ENCODE measurements at regions not wholly inside any gene's neighbourhood (a gene's known extent, or its start where the extent isn't known, plus 50 kb on each side); places are given as distances from the start of the nearest gene placed in this dataset.

- DNase-seq (no peak), ATAC-seq (no peak)
- no peak overlapping the region for H3K4me3 Mint-ChIP-seq
- H3K27me3 Mint-ChIP-seq, result peaks cover 53% of the 10 kb centered on the region
- peaks cover 21 to 26% of the 10 kb centered on the region in 2 donors for H3K9me3 Mint-ChIP-seq
- no peak overlapping the region for H3K27ac Mint-ChIP-seq
- no peaks in the 10 kb centered on the region for H3K4me1 Mint-ChIP-seq
Measured at GRCh38 chr22:48018346-48018745, 1255.9 kb downstream of the TBC1D22A start.

DNA sequence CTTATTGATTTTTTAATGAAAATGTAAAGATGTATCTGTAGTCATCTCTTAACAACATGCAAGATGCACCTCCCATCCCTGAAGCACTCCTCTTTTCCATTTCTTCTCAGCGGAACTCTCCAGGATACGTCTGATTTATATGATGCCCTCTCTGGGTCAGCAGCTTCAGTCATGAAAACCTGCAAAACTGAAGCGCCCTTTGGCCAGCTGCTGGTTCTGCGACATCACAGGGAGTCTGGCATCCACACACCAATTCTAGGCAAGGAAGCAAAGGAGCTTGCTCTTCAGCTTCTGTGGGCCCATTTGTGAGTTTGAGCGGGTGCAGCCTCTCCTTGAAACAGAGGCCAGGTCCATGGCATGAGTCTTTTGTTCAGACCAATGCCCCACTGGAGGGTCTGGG is 1253.3 kb downstream of the TBC1D22A start:
- ATAC-seq (no peak), DNase-seq (no peak)
- Mint-ChIP-seq H3K4me3 (no peak overlapping the region), H3K4me1 (no peaks in the 10 kb centered on the region), H3K9me3 (peaks cover 21 to 24% of the 10 kb centered on the region in 2 donors), H3K27me3 (peaks cover 44% of the 10 kb centered on the region), H3K27ac (no peak overlapping the region)

- DNase-seq (no peak), ATAC-seq (no peak)
- Mint-ChIP-seq H3K27ac (no peak overlapping the region), H3K4me1 (no peaks in the 10 kb centered on the region), H3K4me3 (no peak overlapping the region), H3K27me3 (no peaks in the 10 kb centered on the region), H3K9me3 (no peaks in the 10 kb centered on the region)
Measured at GRCh38 chr22:48004936-48005335, 1242.5 kb downstream of the TBC1D22A start.

- H3K27ac Mint-ChIP-seq, result no peak overlapping the region
- DNase-seq, result no peak
- H3K4me3 Mint-ChIP-seq, result no peak overlapping the region
- no peaks in the 10 kb centered on the region for H3K27me3 Mint-ChIP-seq
- no peaks in the 10 kb centered on the region for H3K9me3 Mint-ChIP-seq
- ATAC-seq, result no peak
- no peaks in the 10 kb centered on the region for H3K4me1 Mint-ChIP-seq
Measured at GRCh38 chr22:48004038-48004437, 1241.6 kb downstream of the TBC1D22A start.

DNA sequence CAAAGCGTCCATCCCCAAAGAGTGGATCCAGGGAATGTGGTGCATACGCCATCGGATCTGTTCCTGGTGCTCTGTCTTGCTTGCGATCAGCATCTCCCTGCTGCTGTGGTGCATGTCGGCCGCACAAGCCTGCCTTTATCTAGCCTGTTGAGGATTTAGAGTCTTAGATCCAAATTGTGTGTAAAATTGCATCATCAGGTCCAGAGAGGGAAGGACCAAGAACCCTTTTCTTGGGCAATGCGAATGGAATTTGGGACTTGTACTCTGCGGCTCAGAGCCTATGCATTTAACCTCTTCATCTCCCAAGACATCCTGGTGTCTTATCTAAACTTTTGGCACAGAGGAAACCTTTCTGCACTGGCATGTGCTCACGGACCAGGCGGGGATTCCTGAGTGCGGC is 1238.7 kb downstream of the TBC1D22A start:
- H3K27ac Mint-ChIP-seq, result no peak overlapping the region
- no peaks in the 10 kb centered on the region for H3K9me3 Mint-ChIP-seq
- H3K4me1 Mint-ChIP-seq, result no peaks in the 10 kb centered on the region
- no peak overlapping the region for H3K4me3 Mint-ChIP-seq
- ATAC-seq (no peak), DNase-seq (no peak)
- H3K27me3 Mint-ChIP-seq, result no peaks in the 10 kb centered on the region

DNA sequence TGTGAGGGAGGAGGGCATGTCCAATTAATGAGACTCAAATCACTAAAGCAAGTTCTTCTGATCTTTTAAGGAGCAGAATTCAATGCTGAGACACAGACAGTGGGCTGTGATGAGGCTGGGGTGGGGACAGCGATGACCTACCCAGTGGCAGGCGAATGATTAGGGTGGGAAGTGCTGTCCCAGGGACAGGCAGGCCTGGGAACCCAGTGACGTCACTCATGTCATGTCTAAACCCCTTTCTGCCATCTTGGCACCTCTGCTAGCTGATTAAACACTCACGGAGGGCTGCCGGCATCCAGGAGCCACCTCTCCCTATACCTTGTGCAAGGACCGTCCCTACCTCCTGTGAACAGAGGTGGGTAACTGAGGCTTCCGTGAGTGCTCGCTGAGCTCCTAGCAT is 1235.2 kb downstream of the TBC1D22A start:
- no peak for ATAC-seq
- H3K4me3 Mint-ChIP-seq, result no peak overlapping the region

DNA sequence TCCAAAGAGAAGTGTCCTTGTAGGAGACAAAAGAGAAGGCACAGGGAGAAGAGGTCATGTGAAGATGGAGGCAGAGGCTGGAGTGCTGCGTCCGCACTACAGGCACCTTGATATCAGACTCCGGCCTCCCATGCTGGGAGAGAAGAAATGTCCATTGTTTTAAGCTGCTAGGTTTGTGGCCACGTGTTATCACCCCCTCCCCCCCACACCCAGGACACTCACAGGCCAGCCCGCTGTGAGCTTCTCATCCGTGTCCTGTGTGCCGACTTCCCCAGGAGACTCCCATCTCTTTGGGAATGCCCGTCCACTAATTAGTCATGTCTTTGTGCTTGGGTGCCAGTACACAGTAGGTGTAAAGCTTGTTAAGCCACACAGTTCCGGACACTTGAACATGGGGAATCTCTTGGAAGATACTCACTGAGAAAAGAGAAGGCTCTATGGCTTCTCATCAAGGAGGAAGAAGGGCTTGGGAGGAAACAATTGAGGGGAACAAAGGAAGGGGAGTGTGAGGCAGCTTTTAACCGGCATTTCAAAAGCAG is 1234.7 kb downstream of the TBC1D22A start:
- Mint-ChIP-seq H3K9me3 (no peaks in the 10 kb centered on the region), H3K27ac (no peak overlapping the region), H3K27me3 (no peaks in the 10 kb centered on the region), H3K4me3 (no peak overlapping the region), H3K4me1 (no peaks in the 10 kb centered on the region)
- no peak for ATAC-seq
- DNase-seq, result no peak

More for the DNA sequence above, 1235.2 kb downstream of the TBC1D22A start:
- no peak for DNase-seq
- no peaks in the 10 kb centered on the region for H3K4me1 Mint-ChIP-seq
- no peaks in the 10 kb centered on the region for H3K9me3 Mint-ChIP-seq
- H3K27ac Mint-ChIP-seq, result no peak overlapping the region
- no peaks in the 10 kb centered on the region for H3K27me3 Mint-ChIP-seq

DNA sequence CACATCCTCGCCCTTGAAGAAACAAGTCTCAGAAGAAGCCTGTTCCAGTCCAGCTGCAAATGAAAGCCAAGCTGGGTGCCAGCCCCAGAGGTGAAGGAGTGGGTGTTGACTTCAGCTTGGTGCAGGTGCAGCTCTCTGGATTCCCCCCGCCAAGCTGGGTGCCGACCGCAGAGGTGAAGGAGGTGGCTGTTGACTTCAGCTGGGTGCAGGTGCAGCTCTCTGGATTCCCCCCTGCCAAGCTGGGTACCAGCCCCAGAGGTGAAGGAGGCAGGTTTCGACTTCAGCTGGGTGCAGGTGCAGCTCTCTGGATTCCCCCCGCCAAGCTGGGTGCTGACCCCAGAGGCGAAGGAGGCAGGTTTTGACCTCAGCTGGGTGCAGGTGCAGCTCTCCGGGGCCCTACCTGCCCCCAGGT is 1234.0 kb downstream of the TBC1D22A start:
- DNase-seq (no peak), ATAC-seq (no peak)
- no peak overlapping the region for H3K27ac Mint-ChIP-seq
- no peak overlapping the region for H3K4me3 Mint-ChIP-seq
- no peaks in the 10 kb centered on the region for H3K4me1 Mint-ChIP-seq
- H3K27me3 Mint-ChIP-seq, result no peaks in the 10 kb centered on the region
- H3K9me3 Mint-ChIP-seq, result no peaks in the 10 kb centered on the region

GRCh38 chr22:47995718-47996117 is 1233.3 kb downstream of the TBC1D22A start:
- Mint-ChIP-seq H3K9me3 (no peaks in the 10 kb centered on the region), H3K27me3 (no peaks in the 10 kb centered on the region), H3K27ac (no peak overlapping the region), H3K4me3 (no peak overlapping the region), H3K4me1 (no peaks in the 10 kb centered on the region)
- DNase-seq (no peak), ATAC-seq (no peak)

DNA sequence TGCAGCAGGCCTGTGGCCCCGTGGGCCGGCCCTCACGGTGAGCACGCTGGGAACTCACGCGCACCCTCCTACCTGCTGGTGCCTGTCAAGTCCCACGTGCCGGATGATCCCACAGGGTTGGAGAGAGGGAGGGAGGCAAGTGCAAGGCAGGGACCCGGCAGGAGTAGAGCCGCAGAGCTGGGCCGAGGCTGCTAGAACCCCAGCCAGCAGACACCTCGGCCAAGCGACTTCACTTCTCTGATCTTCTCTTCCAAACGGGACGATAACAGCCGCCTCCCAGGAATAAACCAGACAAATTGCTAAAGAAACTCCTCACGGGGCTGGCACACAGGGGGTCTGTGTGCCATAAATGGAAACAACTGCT is 1232.8 kb downstream of the TBC1D22A start:
- Mint-ChIP-seq H3K4me3 (no peak overlapping the region), H3K27me3 (no peaks in the 10 kb centered on the region), H3K27ac (no peak overlapping the region), H3K9me3 (no peaks in the 10 kb centered on the region), H3K4me1 (no peaks in the 10 kb centered on the region)
- no peak for ATAC-seq
- DNase-seq, result no peak

- ATAC-seq (no peak), DNase-seq (no peak)
- Mint-ChIP-seq H3K27ac (no peak overlapping the region), H3K9me3 (peaks cover 0 to 2% of the 10 kb centered on the region in 2 donors), H3K4me3 (no peak overlapping the region), H3K27me3 (no peaks in the 10 kb centered on the region), H3K4me1 (no peaks in the 10 kb centered on the region)
Measured at GRCh38 chr22:47994601-47995263, 1232.3 kb downstream of the TBC1D22A start.

- no peak for ATAC-seq
- Mint-ChIP-seq H3K4me1 (no peaks in the 10 kb centered on the region), H3K9me3 (peaks cover 0 to 6% of the 10 kb centered on the region in 2 donors), H3K27me3 (no peaks in the 10 kb centered on the region), H3K27ac (no peak overlapping the region), H3K4me3 (no peak overlapping the region)
- no peak for DNase-seq
Measured at GRCh38 chr22:47994045-47994444, 1231.6 kb downstream of the TBC1D22A start.

DNA sequence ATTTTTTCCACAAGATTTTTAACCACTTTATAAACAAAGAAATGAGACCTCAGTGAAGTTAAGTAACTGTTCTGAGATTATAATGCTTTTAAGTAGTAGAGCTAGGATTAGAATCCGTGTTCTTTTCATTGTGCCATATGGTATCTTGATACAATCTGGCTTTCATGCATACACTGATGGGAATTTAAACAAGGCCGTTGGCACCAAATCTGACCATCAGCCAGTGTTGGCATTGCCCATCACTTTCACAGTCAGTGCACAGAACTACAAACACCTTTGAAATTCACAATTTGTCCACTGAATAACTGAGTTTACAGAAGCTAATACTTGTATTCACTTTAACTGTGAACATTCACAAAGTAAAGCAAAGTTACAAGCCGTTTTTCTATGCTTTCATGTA is 1228.0 kb downstream of the TBC1D22A start:
- Mint-ChIP-seq H3K4me3 (no peak overlapping the region), H3K27ac (no peak overlapping the region), H3K9me3 (peaks cover 23 to 34% of the 10 kb centered on the region in 2 donors), H3K4me1 (peaks cover 5% of the 10 kb centered on the region), H3K27me3 (peaks cover 14% of the 10 kb centered on the region)
- DNase-seq (no peak), ATAC-seq (no peak)

DNA sequence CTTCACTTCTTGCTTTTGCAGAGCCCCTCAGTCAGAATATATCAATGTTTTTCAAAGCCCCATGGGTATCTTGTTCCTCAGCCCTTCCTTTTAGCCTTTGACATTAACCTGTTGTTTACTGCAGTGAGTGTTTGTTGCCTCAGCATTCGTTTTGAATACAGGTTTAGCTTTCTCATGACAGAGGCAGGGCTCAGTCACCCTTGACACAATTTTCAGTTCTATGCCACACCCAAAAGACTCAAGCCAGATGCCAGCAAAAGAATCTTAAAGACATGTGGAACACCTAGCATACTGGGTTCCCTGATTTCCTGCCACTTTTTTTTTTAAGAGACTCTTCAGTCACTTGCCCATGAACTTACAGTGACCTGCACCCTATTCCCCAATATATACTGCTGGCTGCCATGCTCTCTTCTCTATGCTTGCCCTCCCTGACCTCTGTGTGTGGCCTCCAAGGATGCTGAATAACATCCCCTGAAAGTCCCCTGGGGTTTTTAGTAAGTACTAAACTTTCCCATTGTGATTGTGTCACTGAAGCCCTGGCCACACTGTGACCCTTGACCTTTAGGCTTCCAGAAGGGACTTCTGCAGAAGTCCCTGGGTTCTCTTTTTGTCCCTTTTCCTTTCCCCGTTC is 1225.5 kb downstream of the TBC1D22A start:
- Mint-ChIP-seq H3K4me3 (no peak overlapping the region), H3K27me3 (peaks cover 14% of the 10 kb centered on the region), H3K9me3 (peaks cover 23 to 34% of the 10 kb centered on the region in 2 donors), H3K4me1 (peaks cover 5% of the 10 kb centered on the region), H3K27ac (no peak overlapping the region)
- ATAC-seq (no peak), DNase-seq (no peak)

DNA sequence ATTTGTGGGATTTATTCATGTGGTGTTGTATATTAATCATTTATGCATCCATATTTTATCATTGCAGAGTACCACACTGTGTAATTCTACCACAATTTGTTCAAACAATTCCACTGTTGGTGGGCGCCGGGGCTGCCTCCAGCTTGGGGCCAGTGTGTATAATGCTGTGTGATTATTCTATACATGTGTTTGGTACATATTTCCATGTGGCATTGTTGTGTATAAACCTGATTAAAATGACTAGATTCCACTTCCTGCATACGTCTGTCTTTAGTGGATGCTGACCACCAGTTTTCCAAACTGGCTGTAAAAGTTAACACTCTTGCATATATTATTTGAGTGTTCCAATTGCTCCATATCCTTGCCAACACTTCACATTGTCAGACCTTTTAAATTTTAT is 1213.8 kb downstream of the TBC1D22A start:
- H3K27me3 Mint-ChIP-seq, result peaks cover 7% of the 10 kb centered on the region
- peaks cover 0 to 5% of the 10 kb centered on the region in 2 donors for H3K9me3 Mint-ChIP-seq
- H3K4me1 Mint-ChIP-seq, result no peaks in the 10 kb centered on the region
- DNase-seq (no peak), ATAC-seq (no peak)
- H3K4me3 Mint-ChIP-seq, result no peak overlapping the region
- H3K27ac Mint-ChIP-seq, result no peak overlapping the region

DNA sequence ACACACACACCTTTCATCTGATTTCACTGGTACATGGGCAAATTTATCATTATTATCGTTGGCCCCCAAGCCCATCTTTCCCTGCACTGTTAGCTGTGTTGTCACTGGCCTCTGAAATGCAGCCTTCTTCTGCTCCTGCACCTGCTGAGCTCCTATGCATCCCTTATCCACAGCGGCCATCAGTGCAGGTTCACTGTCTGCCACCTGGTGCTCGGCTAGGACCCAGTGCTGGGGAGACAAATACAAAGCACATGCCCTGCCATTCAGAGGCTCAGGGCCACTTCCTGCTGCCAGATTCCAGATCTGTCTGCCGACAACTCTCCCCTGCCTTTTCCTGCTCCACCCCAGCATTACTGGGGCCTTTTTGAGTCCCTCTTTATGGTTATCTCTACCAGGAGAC is 1205.4 kb downstream of the TBC1D22A start:
- no peak for ATAC-seq
- DNase-seq, result no peak
- no peak overlapping the region for H3K4me3 Mint-ChIP-seq
- peaks cover 7% of the 10 kb centered on the region for H3K27me3 Mint-ChIP-seq
- H3K4me1 Mint-ChIP-seq, result no peaks in the 10 kb centered on the region
- no peak overlapping the region for H3K27ac Mint-ChIP-seq
- no peaks in the 10 kb centered on the region for H3K9me3 Mint-ChIP-seq

DNA sequence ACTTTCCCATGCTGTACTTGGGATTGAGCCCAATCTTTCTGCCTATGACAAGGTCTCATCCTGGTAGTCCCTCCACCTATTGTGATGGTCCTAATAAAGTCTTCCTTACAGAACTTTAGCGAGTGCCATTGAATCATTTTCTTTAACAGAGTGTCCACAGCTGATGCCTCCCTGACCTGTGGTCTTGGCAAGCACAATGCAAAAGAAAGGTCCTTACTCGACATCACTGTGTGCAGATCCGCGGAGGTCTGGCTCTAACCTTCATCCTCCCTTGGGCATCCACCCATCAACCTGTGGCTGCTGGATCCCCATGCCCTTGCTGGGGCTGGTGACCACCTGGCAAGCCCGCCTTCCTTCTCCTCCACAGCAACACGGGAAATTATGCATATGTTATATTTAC is 1203.9 kb downstream of the TBC1D22A start:
- ATAC-seq, result no peak
- no peak overlapping the region for H3K27ac Mint-ChIP-seq
- H3K27me3 Mint-ChIP-seq, result no peaks in the 10 kb centered on the region
- H3K4me1 Mint-ChIP-seq, result no peaks in the 10 kb centered on the region
- no peaks in the 10 kb centered on the region for H3K9me3 Mint-ChIP-seq
- no peak overlapping the region for H3K4me3 Mint-ChIP-seq
- DNase-seq, result no peak

Measured in stimulated activated naive CD8-positive, alpha-beta T cell treated with anti-CD3 and anti-CD28 coated beads, Interleukin-15, amount 100 ng/mL, for 72 hours (primary cell).